OCI-LY7 (cell line): ENCODE measurements at regions not wholly inside any gene's neighbourhood (a gene's known extent, or its start where the extent isn't known, plus 50 kb on each side); places are given as distances from the start of the nearest gene placed in this dataset.
"Not testable (repeated sequence)": the region's sequence is repeated elsewhere in the genome, so short reads cannot be mapped to it uniquely, and the experiment has no call there.

Experiments used
- BruUV-seq: library from RNA; stranded (reverse); fragments of 400-500 nt; replicated peaks from 2 replicates; lab custom pipeline; 2021; lab: Mats Ljungman, UMichigan
- CTCF ChIA-PET: fragments of 300-600 bp; sonication (Branson Sonifier 250); formaldehyde crosslinking; loops from one replicate; lab custom pipeline; 2022; ENCODE audit warnings: antibody characterized with exemption; ENCODE audit not compliant: unreplicated experiment; lab: Charles Lee
- POLR2A ChIA-PET: fragments of 300-600 bp; sonication (Branson Sonifier 250); formaldehyde crosslinking; loops from one replicate; lab custom pipeline; 2022; ENCODE audit warnings: antibody characterized with exemption; lab: Charles Lee
- DNase-seq: peaks from one replicate; pipeline ENCODE4 v3.0.0-alpha.2; 2015; ENCODE audit warnings: low spot score
- H2AFZ ChIP-seq: fragments of 200-600 bp; sonication (generic), shearing (Covaris generic); 2 replicates; pipeline ENCODE4 v1.6.1; 2014; ENCODE audit warnings: mild to moderate bottlenecking, antibody characterized with exemption, low read length, moderate library complexity
- H3K27ac ChIP-seq: fragments of 200-600 bp; sonication (generic); 2 replicates; pipeline ENCODE4 v1.5.1; 2014; ENCODE audit warnings: mixed run types, low read depth, mild to moderate bottlenecking, moderate library complexity, low read length, inconsistent platforms; ENCODE audit not compliant: poor library complexity, severe bottlenecking
- H3K36me3 ChIP-seq: fragments of 200-600 bp; sonication (generic); 2 replicates; pipeline ENCODE4 v1.6.1; 2014; ENCODE audit warnings: mild to moderate bottlenecking, antibody characterized with exemption, low read length, moderate library complexity, mixed read lengths; ENCODE audit not compliant: insufficient read depth
- H3K4me1 ChIP-seq: fragments of 200-600 bp; sonication (generic); 2 replicates; pipeline ENCODE4 v1.5.1; 2014; ENCODE audit warnings: mild to moderate bottlenecking, low read length; ENCODE audit not compliant: insufficient read depth, poor library complexity, severe bottlenecking
- H3K4me2 ChIP-seq: fragments of 200-600 bp; sonication (generic); 2 replicates; pipeline ENCODE4 v1.6.1; 2014; ENCODE audit warnings: mild to moderate bottlenecking, low read length
- H3K4me3 ChIP-seq: fragments of 200-600 bp; sonication (generic); 2 replicates; pipeline ENCODE4 v1.5.1; 2014; ENCODE audit warnings: mild to moderate bottlenecking, low read depth, low read length; ENCODE audit not compliant: poor library complexity, severe bottlenecking
- H3K79me2 ChIP-seq: fragments of 200-600 bp; sonication (generic); 2 replicates; pipeline ENCODE4 v1.6.1; 2016; ENCODE audit warnings: low read depth, mild to moderate bottlenecking, low read length, moderate library complexity, mixed read lengths; ENCODE audit not compliant: insufficient read depth
- H3K9me2 ChIP-seq: fragments of 200-600 bp; sonication (generic); 2 replicates; pipeline ENCODE4 v1.6.1; 2016; ENCODE audit warnings: mild to moderate bottlenecking, low read length, mixed read lengths; ENCODE audit not compliant: insufficient read depth
- H3K9me3 ChIP-seq: fragments of 200-600 bp; sonication (generic); 2 replicates; pipeline ENCODE4 v1.6.1; 2014; ENCODE audit warnings: mild to moderate bottlenecking, mixed run types, low read length, mixed read lengths
- H4K20me1 ChIP-seq: fragments of 200-600 bp; sonication (generic); 2 replicates; pipeline ENCODE4 v1.6.1; 2014; ENCODE audit warnings: mild to moderate bottlenecking, antibody characterized with exemption, low read length, moderate library complexity, mixed read lengths; ENCODE audit not compliant: insufficient read depth
- EZH2phosphoT487 ChIP-seq: fragments of 200-600 bp; sonication (generic); IDR thresholded peaks from 2 replicates; pipeline ENCODE4 v1.6.1; 2018; ENCODE audit warnings: low read depth, borderline replicate concordance, mild to moderate bottlenecking, mixed run types, antibody characterized with exemption, low read length, moderate library complexity, mixed read lengths
- intact Hi-C: fragments of 100-400 bp; cut with micrococcal nuclease; formaldehyde crosslinking; loops from one replicate; pipeline ENCODE4 v1.10.0; 2022; ENCODE audit not compliant: unreplicated experiment
- TF ChIP-seq, protein P1 (sequence below): fragments of 200-600 bp; sonication (generic); conservative IDR thresholded peaks from 2 replicates; pipeline ENCODE4 v1.5.1; 2014; ENCODE audit warnings: mild to moderate bottlenecking, antibody characterized with exemption, low read length, moderate library complexity, mixed read lengths

- no peaks in the 10 kb centered on the region for H4K20me1 ChIP-seq
- H2AFZ ChIP-seq: no peak overlapping the region
- no peaks in the 10 kb centered on the region for H3K9me3 ChIP-seq
- H3K36me3 ChIP-seq: no peaks in the 10 kb centered on the region
- ChIA-PET POLR2A (no interaction called here), CTCF (no interaction called here)
- H3K4me1 ChIP-seq: no peaks in the 10 kb centered on the region
- no TSS peak for BruUV-seq
- TF ChIP-seq, protein P1, sequence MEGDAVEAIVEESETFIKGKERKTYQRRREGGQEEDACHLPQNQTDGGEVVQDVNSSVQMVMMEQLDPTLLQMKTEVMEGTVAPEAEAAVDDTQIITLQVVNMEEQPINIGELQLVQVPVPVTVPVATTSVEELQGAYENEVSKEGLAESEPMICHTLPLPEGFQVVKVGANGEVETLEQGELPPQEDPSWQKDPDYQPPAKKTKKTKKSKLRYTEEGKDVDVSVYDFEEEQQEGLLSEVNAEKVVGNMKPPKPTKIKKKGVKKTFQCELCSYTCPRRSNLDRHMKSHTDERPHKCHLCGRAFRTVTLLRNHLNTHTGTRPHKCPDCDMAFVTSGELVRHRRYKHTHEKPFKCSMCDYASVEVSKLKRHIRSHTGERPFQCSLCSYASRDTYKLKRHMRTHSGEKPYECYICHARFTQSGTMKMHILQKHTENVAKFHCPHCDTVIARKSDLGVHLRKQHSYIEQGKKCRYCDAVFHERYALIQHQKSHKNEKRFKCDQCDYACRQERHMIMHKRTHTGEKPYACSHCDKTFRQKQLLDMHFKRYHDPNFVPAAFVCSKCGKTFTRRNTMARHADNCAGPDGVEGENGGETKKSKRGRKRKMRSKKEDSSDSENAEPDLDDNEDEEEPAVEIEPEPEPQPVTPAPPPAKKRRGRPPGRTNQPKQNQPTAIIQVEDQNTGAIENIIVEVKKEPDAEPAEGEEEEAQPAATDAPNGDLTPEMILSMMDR: no peak
- no peak for TF ChIP-seq EZH2phosphoT487
- intact Hi-C loops: no loop called here
- DNase-seq: no peak
- no peak overlapping the region for H3K27ac ChIP-seq
- no peaks in the 10 kb centered on the region for H3K9me2 ChIP-seq
- H3K79me2 ChIP-seq: no peaks in the 10 kb centered on the region
- no peak overlapping the region for H3K4me2 ChIP-seq
- no peak overlapping the region for H3K4me3 ChIP-seq
These were observed 112.5 kb upstream of the TSC22D1 start for GRCh38 chr13:44688652-44689051.

GRCh38 chr13:44686531-44686934 is 110.4 kb upstream of the TSC22D1 start:
- TF ChIP-seq EZH2phosphoT487: no peak
- TF ChIP-seq, protein P1: no peak
- BruUV-seq: no TSS peak
- Histone ChIP-seq H3K27ac (no peak overlapping the region), H3K4me2 (no peak overlapping the region), H3K9me2 (no peaks in the 10 kb centered on the region), H3K36me3 (no peaks in the 10 kb centered on the region), H3K79me2 (no peaks in the 10 kb centered on the region), H3K4me3 (no peak overlapping the region), H4K20me1 (no peaks in the 10 kb centered on the region), H2AFZ (no peak overlapping the region), H3K9me3 (no peaks in the 10 kb centered on the region), H3K4me1 (no peaks in the 10 kb centered on the region)
- POLR2A ChIA-PET: no interaction called here
- CTCF ChIA-PET: no interaction called here
- no peak for DNase-seq
- intact Hi-C loops: no loop called here

DNA sequence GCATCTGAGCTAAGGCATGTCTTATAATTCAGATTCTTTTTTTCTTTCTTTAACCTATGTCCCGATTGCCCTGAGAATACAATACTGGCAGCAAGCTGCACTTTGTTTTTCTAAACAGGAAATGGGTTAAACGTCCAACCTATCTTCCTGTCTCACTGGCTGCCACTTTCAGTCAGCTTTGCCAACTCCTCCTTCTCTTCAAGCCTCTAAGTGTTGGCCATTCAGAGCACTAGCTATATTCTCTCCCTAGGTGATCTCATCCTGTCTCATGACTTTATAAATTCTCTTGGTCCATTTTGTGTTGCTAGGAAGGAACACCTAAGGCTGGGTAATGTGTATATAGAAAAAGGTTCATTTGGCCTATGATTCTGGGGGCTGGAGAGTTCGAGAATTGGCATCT is 109.5 kb upstream of the TSC22D1 start:
- no peak overlapping the region for H3K4me2 ChIP-seq
- CTCF ChIA-PET: interaction anchor here (0.5 kb wide), 1 partner anchor 418 kb away, joined by 5 read pairs; no protein-coding TSS in a partner anchor
- H3K36me3 ChIP-seq: no peaks in the 10 kb centered on the region
- no peaks in the 10 kb centered on the region for H3K9me2 ChIP-seq
- no peaks in the 10 kb centered on the region for H4K20me1 ChIP-seq
- no peak overlapping the region for H3K27ac ChIP-seq
- H3K79me2 ChIP-seq: no peaks in the 10 kb centered on the region
- no peak overlapping the region for H2AFZ ChIP-seq
- intact Hi-C loops: no loop called here
- H3K4me1 ChIP-seq: no peaks in the 10 kb centered on the region
- POLR2A ChIA-PET: interaction anchor here (1.0 kb wide), 1 partner anchor 9 kb away, joined by 3 read pairs; no protein-coding TSS in a partner anchor
- no peak for TF ChIP-seq EZH2phosphoT487
- no TSS peak for BruUV-seq
- H3K4me3 ChIP-seq: no peak overlapping the region
- no peak for DNase-seq
- H3K9me3 ChIP-seq: no peaks in the 10 kb centered on the region

- H3K36me3 ChIP-seq, H3K4me2 ChIP-seq, POLR2A ChIA-PET, intact Hi-C loops, H2AFZ ChIP-seq, H3K27ac ChIP-seq, DNase-seq, H3K9me2 ChIP-seq, H3K9me3 ChIP-seq, H4K20me1 ChIP-seq, BruUV-seq, H3K79me2 ChIP-seq, H3K4me3 ChIP-seq, CTCF ChIA-PET, H3K4me1 ChIP-seq: not testable (repeated sequence)
These were observed 106.3 kb upstream of the TSC22D1 start for GRCh38 chr13:44682416-44682815.
